Type B pancreatic cell (in vitro differentiated cells): ENCODE measurements at regions not wholly inside any gene's neighbourhood (a gene's known extent, or its start where the extent isn't known, plus 50 kb on each side); places are given as distances from the start of the nearest gene placed in this dataset.

ENCODE experiments used
- DNase-seq: peaks from one replicate; pipeline ENCODE4 v3.0.0; 2021; ENCODE audit warnings: mixed read lengths; ENCODE audit not compliant: unreplicated experiment; ENCODE audit errors: extremely low spot score
- H3K27ac Mint-ChIP-seq: 2 replicates; pipeline ENCODE4 v1.8.0; 2021; ENCODE audit warnings: mild to moderate bottlenecking, mixed read lengths
- H3K27me3 Mint-ChIP-seq: 2 replicates; pipeline ENCODE4 v1.8.0; 2021; ENCODE audit warnings: mixed read lengths
- H3K36me3 Mint-ChIP-seq: 2 replicates; pipeline ENCODE4 v1.8.0; 2021; ENCODE audit warnings: mixed read lengths
- H3K4me1 Mint-ChIP-seq: one replicate; pipeline ENCODE4 v1.8.0; 2021; ENCODE audit warnings: mixed read lengths; ENCODE audit not compliant: unreplicated experiment
- H3K4me3 Mint-ChIP-seq: 2 replicates; pipeline ENCODE4 v1.8.0; 2021; ENCODE audit warnings: mild to moderate bottlenecking, mixed read lengths
- H3K9me3 Mint-ChIP-seq: 2 replicates; pipeline ENCODE4 v1.8.0; 2021; ENCODE audit warnings: mixed read lengths
- CTCF ChIP-seq: fragments of 200-600 bp; sonication (generic); conservative IDR thresholded peaks from 2 replicates; pipeline ENCODE4 v1.5.0; 2021; ENCODE audit warnings: antibody characterized with exemption, mild to moderate bottlenecking

DNA sequence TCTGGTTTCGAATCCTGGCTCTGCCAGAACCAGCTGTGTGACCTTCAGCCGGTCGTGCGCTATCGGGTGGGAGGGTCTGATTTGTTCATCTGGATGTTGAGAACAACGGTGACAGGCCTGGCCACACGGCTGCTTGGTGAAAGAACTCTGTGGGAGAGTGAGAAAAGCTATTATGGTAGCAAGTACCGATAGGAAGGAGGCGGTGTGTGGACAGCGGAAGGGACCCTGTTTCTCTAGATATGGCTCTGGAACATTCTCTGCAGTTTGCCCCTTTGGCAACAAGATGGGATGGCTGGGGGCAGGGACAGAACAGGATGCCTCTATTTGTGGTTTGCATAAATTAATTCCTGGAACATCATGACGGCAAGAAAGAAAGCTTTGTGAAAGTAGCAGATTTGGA lies 347.3 kb downstream of the AACS start:
- TF ChIP-seq CTCF = no peak
- no peaks in the 10 kb centered on the region for H3K27me3 Mint-ChIP-seq
- no peak overlapping the region for H3K27ac Mint-ChIP-seq
- H3K36me3 Mint-ChIP-seq = no peaks in the 10 kb centered on the region
- no peaks in the 10 kb centered on the region for H3K9me3 Mint-ChIP-seq
- no peaks in the 10 kb centered on the region for H3K4me1 Mint-ChIP-seq
- no peak for DNase-seq
- H3K4me3 Mint-ChIP-seq = no peak overlapping the region

DNA sequence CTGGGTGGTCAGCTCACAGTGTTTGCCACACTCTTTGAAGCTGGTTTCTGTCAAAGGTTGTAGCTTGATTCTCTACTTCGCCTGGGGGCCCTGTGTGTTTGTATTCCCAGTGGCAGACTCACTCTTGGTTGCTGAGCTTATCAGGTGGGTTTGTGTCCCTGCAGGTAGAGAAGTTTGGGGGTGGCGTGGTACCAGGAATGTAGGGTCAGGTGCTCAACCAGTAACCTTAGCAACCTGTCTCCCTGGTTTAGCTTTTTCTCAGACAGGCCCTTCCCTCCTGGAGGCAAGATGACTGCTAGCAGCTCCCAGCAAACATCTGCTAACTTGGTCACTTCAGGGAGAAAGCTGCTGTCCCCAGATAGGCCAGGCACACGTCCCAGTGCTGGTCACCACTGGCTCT lies 352.2 kb downstream of the AACS start:
- Mint-ChIP-seq H3K4me1 (no peaks in the 10 kb centered on the region), H3K27me3 (no peaks in the 10 kb centered on the region), H3K9me3 (peaks cover 5% of the 10 kb centered on the region), H3K36me3 (no peaks in the 10 kb centered on the region), H3K27ac (no peak overlapping the region), H3K4me3 (no peak overlapping the region)
- no peak for TF ChIP-seq CTCF
- no peak for DNase-seq

- no peak overlapping the region for H3K27ac Mint-ChIP-seq
- H3K27me3 Mint-ChIP-seq = no peaks in the 10 kb centered on the region
- no peak for TF ChIP-seq CTCF
- DNase-seq = no peak
- no peaks in the 10 kb centered on the region for H3K36me3 Mint-ChIP-seq
- H3K4me3 Mint-ChIP-seq = no peak overlapping the region
- H3K4me1 Mint-ChIP-seq = no peaks in the 10 kb centered on the region
- peaks cover 5% of the 10 kb centered on the region for H3K9me3 Mint-ChIP-seq
Observed at GRCh38 chr12:125418902-125419564, 353.8 kb downstream of the AACS start.

DNA sequence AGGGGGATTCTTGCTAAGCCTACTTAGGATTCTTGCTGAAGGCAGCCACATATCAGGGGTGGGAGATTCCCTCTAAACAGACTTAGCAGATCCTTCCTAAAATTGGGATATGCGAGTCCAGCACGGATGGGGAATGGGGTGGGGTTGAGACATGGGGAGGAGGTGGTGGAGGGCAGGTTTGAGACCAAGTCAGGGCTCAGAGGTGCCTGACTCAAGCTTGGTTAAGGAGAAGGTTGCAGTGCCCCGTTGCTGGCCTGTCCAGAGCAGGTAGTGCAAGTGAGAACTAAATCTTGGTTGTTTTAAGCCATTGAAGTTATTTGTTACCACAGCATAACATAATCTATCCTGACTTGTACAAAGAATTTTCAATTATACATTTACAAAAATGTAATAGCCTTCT lies 359.7 kb downstream of the AACS start:
- no peaks in the 10 kb centered on the region for H3K36me3 Mint-ChIP-seq
- no peak overlapping the region for H3K27ac Mint-ChIP-seq
- TF ChIP-seq CTCF = peak; percentile 18
- H3K4me1 Mint-ChIP-seq = no peaks in the 10 kb centered on the region
- H3K4me3 Mint-ChIP-seq = no peak overlapping the region
- no peak for DNase-seq
- no peaks in the 10 kb centered on the region for H3K27me3 Mint-ChIP-seq
- peaks cover 5% of the 10 kb centered on the region for H3K9me3 Mint-ChIP-seq

GRCh38 chr12:125431516-125431915 lies 366.3 kb downstream of the AACS start:
- H3K27ac Mint-ChIP-seq = no peak overlapping the region
- DNase-seq = no peak
- no peaks in the 10 kb centered on the region for H3K36me3 Mint-ChIP-seq

More at GRCh38 chr12:125431516-125431915, 366.3 kb downstream of the AACS start:
- H3K4me3 Mint-ChIP-seq = no peak overlapping the region
- H3K27me3 Mint-ChIP-seq = no peaks in the 10 kb centered on the region
- H3K4me1 Mint-ChIP-seq = peaks cover 4% of the 10 kb centered on the region
- TF ChIP-seq CTCF = no peak
- H3K9me3 Mint-ChIP-seq = peaks cover 4% of the 10 kb centered on the region
